OCI-LY1 (cell line): ENCODE measurements at regions not wholly inside any gene's neighbourhood (a gene's known extent, or its start where the extent isn't known, plus 50 kb on each side); places are given as distances from the start of the nearest gene placed in this dataset.

Experiments used
- H2AFZ ChIP-seq: fragments of 200-600 bp; sonication (generic), shearing (Covaris generic); 2 replicates; pipeline ENCODE4 v1.6.0; 2014; ENCODE audit warnings: antibody characterized with exemption, mild to moderate bottlenecking, low read length
- H3F3A ChIP-seq: fragments of 200-600 bp; sonication (generic), shearing (Covaris generic); 2 replicates; pipeline ENCODE4 v1.6.0; 2014; ENCODE audit warnings: mild to moderate bottlenecking, antibody characterized with exemption, low read length, moderate library complexity; ENCODE audit not compliant: insufficient read depth
- H3K27ac ChIP-seq: fragments of 200-600 bp; sonication (generic); 2 replicates; pipeline ENCODE4 v1.5.1; 2014; ENCODE audit warnings: low read length, mixed run types, mild to moderate bottlenecking, low read depth; ENCODE audit not compliant: poor library complexity, severe bottlenecking
- H3K27me3 ChIP-seq: fragments of 200-600 bp; sonication (generic); 2 replicates; pipeline ENCODE4 v1.6.0; 2014; ENCODE audit warnings: antibody characterized with exemption, mild to moderate bottlenecking, low read length, moderate library complexity; ENCODE audit not compliant: insufficient read depth
- H3K36me3 ChIP-seq: fragments of 200-600 bp; sonication (generic); 2 replicates; pipeline ENCODE4 v1.6.1; 2014; ENCODE audit warnings: mild to moderate bottlenecking, antibody characterized with exemption, low read length, moderate library complexity, mixed read lengths; ENCODE audit not compliant: insufficient read depth
- H3K4me1 ChIP-seq: fragments of 200-600 bp; sonication (generic); 2 replicates; pipeline ENCODE4 v1.5.1; 2014; ENCODE audit warnings: mild to moderate bottlenecking, low read length, moderate library complexity; ENCODE audit not compliant: insufficient read depth, severe bottlenecking
- H3K4me2 ChIP-seq: fragments of 200-600 bp; sonication (generic), shearing (Covaris generic); 2 replicates; pipeline ENCODE4 v1.6.1; 2014; ENCODE audit warnings: low read length
- H3K4me3 ChIP-seq: fragments of 200-600 bp; sonication (generic); 2 replicates; pipeline ENCODE4 v1.5.1; 2014; ENCODE audit warnings: low read length, low read depth, mild to moderate bottlenecking, mixed read lengths; ENCODE audit not compliant: poor library complexity, severe bottlenecking
- H3K79me2 ChIP-seq: fragments of 200-600 bp; shearing (Covaris generic); 2 replicates; pipeline ENCODE4 v1.6.1; 2016; ENCODE audit warnings: mixed run types, low read length, mixed read lengths; ENCODE audit not compliant: insufficient read depth
- H3K9ac ChIP-seq: fragments of 200-600 bp; sonication (generic), shearing (Covaris generic); 2 replicates; pipeline ENCODE4 v1.6.1; 2014; ENCODE audit warnings: mild to moderate bottlenecking, low read length, mixed read lengths
- H3K9me2 ChIP-seq: fragments of 200-600 bp; sonication (generic), shearing (Covaris generic); 2 replicates; pipeline ENCODE4 v1.6.1; 2014; ENCODE audit warnings: low read depth, mild to moderate bottlenecking, low read length, mixed read lengths
- H3K9me3 ChIP-seq: fragments of 200-600 bp; shearing (Covaris generic); 2 replicates; pipeline ENCODE4 v1.6.1; 2014; ENCODE audit warnings: low read length, mixed read lengths
- H4K20me1 ChIP-seq: fragments of 200-600 bp; sonication (generic), shearing (Covaris generic); 2 replicates; pipeline ENCODE4 v1.6.0; 2016; ENCODE audit warnings: mild to moderate bottlenecking, low read length; ENCODE audit not compliant: insufficient read depth
- CTCF ChIP-seq: fragments of 200-600 bp; sonication (generic), shearing (Covaris generic); IDR thresholded peaks from 2 replicates; pipeline ENCODE4 v1.5.1; 2017; ENCODE audit warnings: mild to moderate bottlenecking, antibody characterized with exemption, low read length, moderate library complexity, mixed read lengths
- EZH2 ChIP-seq: fragments of 200-600 bp; sonication (generic), shearing (Covaris generic); IDR thresholded peaks from 2 replicates; pipeline ENCODE4 v1.8.0; 2017; ENCODE audit warnings: borderline replicate concordance, mixed run types, mild to moderate bottlenecking, antibody characterized with exemption, low read length, moderate library complexity, mixed read lengths

- Histone ChIP-seq H4K20me1 (no peaks in the 10 kb centered on the region), H3K9me3 (no peaks in the 10 kb centered on the region), H3K79me2 (no peaks in the 10 kb centered on the region), H3K27me3 (no peaks in the 10 kb centered on the region), H3K4me3 (no peak overlapping the region), H3K27ac (no peak overlapping the region), H3F3A (no peaks in the 10 kb centered on the region), H3K9ac (no peak overlapping the region), H3K36me3 (no peaks in the 10 kb centered on the region), H3K4me1 (no peaks in the 10 kb centered on the region), H2AFZ (no peak overlapping the region), H3K4me2 (no peak overlapping the region), H3K9me2 (no peaks in the 10 kb centered on the region)
- TF ChIP-seq CTCF, result no peak
- no peak for TF ChIP-seq EZH2
Observed at GRCh38 chr1:111563619-111564018, 56.0 kb upstream of the RAP1A start.

- Histone ChIP-seq H3K9me2 (no peaks in the 10 kb centered on the region), H3K4me1 (peaks cover 5% of the 10 kb centered on the region), H4K20me1 (no peaks in the 10 kb centered on the region), H3K27me3 (no peaks in the 10 kb centered on the region), H3K36me3 (no peaks in the 10 kb centered on the region), H3K27ac (no peak overlapping the region), H3K79me2 (no peaks in the 10 kb centered on the region), H3F3A (no peaks in the 10 kb centered on the region), H3K4me3 (no peak overlapping the region), H2AFZ (no peak overlapping the region), H3K4me2 (no peak overlapping the region), H3K9ac (no peak overlapping the region), H3K9me3 (no peaks in the 10 kb centered on the region)
- TF ChIP-seq EZH2 (no peak), CTCF (no peak)
Observed at GRCh38 chr1:111565079-111565478, 54.5 kb upstream of the RAP1A start.

- no peaks in the 10 kb centered on the region for H3F3A ChIP-seq
- H3K9me2 ChIP-seq, result no peaks in the 10 kb centered on the region
- H3K9ac ChIP-seq, result no peak overlapping the region
- no peaks in the 10 kb centered on the region for H4K20me1 ChIP-seq
- no peak overlapping the region for H3K27ac ChIP-seq
- peaks cover 6% of the 10 kb centered on the region for H3K4me1 ChIP-seq
- H3K79me2 ChIP-seq, result no peaks in the 10 kb centered on the region
- no peak for TF ChIP-seq CTCF
- no peak for TF ChIP-seq EZH2
- H3K4me3 ChIP-seq, result no peak overlapping the region
- no peaks in the 10 kb centered on the region for H3K9me3 ChIP-seq
- no peak overlapping the region for H2AFZ ChIP-seq
- H3K4me2 ChIP-seq, result no peak overlapping the region
- H3K36me3 ChIP-seq, result no peaks in the 10 kb centered on the region
- H3K27me3 ChIP-seq, result no peaks in the 10 kb centered on the region
Observed at GRCh38 chr1:111565968-111566367, 53.6 kb upstream of the RAP1A start.
